ENCODE measurements at regions not wholly inside any gene's neighbourhood (a gene's known extent, or its start where the extent isn't known, plus 50 kb on each side); places are given as distances from the start of the nearest gene placed in this dataset.
A peak's percentile ranks its signal among the peaks of the same experiment; 100 is the strongest.

DNA sequence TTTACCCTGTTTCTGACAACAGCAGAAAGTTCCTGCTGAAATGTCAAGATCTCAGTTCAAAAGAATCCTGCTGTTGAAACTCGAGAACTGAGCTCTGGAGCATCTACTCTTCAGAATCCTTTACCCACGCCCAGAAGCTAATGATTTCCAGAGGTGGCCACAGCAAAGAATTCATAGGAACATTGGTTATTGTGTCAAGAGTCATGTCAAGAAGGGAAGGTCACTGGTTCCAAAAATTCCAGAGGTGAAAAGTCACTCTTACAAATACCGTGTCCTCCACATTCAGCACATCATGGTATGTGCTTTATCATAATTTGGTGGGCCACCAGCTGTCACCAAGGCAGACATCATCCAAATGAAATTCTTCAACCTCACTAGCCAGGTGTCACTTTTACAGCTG is 394.4 kb upstream of the NPVF start:
- H3K27me3 ChIP-seq, result no peaks in the 10 kb centered on the region
- intact Hi-C loops (cut with DNase I; ENCODE audit: low total_unique reads), result no loop called here

GRCh38 chr7:25624051-25624450 is 395.8 kb upstream of the NPVF start:
- intact Hi-C loops (cut with DNase I; ENCODE audit: low total_unique reads) (no loop called here), in situ Hi-C loops (cut with MboI; ENCODE audit: low sequenced_read_pairs in 4 of 4) (no loop called here)
- no peak overlapping the region for H3K27ac ChIP-seq

More for the DNA sequence above, 394.4 kb upstream of the NPVF start:
- no peak overlapping the region for H3K27ac ChIP-seq
- no peaks in the 10 kb centered on the region for H3K9me3 ChIP-seq
- H3K4me3 ChIP-seq, result no peak overlapping the region
- H3K36me3 ChIP-seq, result no peaks in the 10 kb centered on the region
- TF ChIP-seq CTCF (IDR thresholded peaks at IDR 0.05 in 4 of 5, conservative IDR thresholded peaks at IDR 0.05 in 1 of 5), result no peak
- TF ChIP-seq POLR2A (IDR thresholded peaks at IDR 0.05), result no peak
- in situ Hi-C loops (cut with MboI; ENCODE audit: low sequenced_read_pairs in 4 of 4), result no loop called here
- no peak for DNase-seq
- peaks cover 0 to 15% of the 10 kb centered on the region in 2 donors for H3K4me1 ChIP-seq
- no peak for ATAC-seq

GRCh38 chr7:25624833-25625232 is 396.5 kb upstream of the NPVF start:
- peak in 1 of 2 donors; percentile 64 for ATAC-seq
- Histone ChIP-seq H3K27ac (peak overlapping the region; percentile 26 to 65 (median 48)), H3K36me3 (no peaks in the 10 kb centered on the region), H3K4me1 (peaks cover 0 to 5% of the 10 kb centered on the region in 2 donors), H3K4me3 (no peak overlapping the region), H3K27me3 (no peaks in the 10 kb centered on the region), H3K9me3 (no peaks in the 10 kb centered on the region)
- DNase-seq, result no peak
- in situ Hi-C loops (cut with MboI; ENCODE audit: low sequenced_read_pairs in 4 of 4), result no loop called here
- intact Hi-C loops (cut with DNase I; ENCODE audit: low total_unique reads), result no loop called here
- TF ChIP-seq POLR2A (IDR thresholded peaks at IDR 0.05) (no peak), CTCF (IDR thresholded peaks at IDR 0.05 in 4 of 5, conservative IDR thresholded peaks at IDR 0.05 in 1 of 5) (no peak)

More at GRCh38 chr7:25624051-25624450, 395.8 kb upstream of the NPVF start:
- TF ChIP-seq POLR2A (IDR thresholded peaks at IDR 0.05) (no peak), CTCF (IDR thresholded peaks at IDR 0.05 in 4 of 5, conservative IDR thresholded peaks at IDR 0.05 in 1 of 5) (no peak)
- ATAC-seq (no peak), DNase-seq (no peak)
- Histone ChIP-seq H3K4me1 (peaks cover 0 to 9% of the 10 kb centered on the region in 2 donors), H3K36me3 (no peaks in the 10 kb centered on the region), H3K27me3 (no peaks in the 10 kb centered on the region), H3K4me3 (no peak overlapping the region), H3K9me3 (no peaks in the 10 kb centered on the region)

DNA sequence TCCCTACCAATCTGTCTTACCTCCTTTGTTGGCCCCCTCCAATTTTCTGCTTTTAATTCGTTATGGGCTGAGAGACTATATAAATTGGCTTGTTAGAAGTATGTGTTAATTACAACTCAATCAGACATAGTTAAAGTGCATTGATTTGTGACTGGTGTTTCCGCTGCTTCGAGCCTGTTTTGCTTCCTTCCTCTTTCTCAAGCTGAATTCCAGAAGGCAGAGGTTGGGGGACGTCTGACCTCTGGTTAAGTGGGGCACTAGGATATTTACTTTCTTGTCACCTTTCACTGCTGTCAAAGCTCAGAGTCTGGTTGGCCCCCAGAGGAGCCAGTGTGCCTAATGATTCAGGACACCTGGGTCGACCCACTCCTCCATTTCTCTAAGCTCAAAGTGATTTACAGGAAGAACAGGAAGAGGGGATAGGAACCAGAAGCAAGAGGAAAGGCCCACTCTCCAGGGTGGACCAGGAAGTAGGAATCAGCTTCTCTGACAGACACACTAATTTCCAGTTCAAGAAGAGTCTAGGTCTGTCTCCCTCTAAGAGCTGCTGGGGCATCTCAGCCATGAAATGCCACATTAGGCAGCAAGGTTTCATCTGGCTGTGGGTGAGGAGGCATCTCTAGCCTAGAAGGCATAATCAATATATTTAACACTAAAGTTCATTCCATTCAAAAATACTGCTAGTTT is 397.2 kb upstream of the NPVF start:
- Histone ChIP-seq H3K9me3 (no peaks in the 10 kb centered on the region), H3K36me3 (no peaks in the 10 kb centered on the region), H3K4me1 (peaks cover 0 to 5% of the 10 kb centered on the region in 2 donors), H3K27me3 (no peaks in the 10 kb centered on the region), H3K27ac (peak overlapping the region; percentile 26 to 65 (median 48)), H3K4me3 (no peak overlapping the region)
- no peak for ATAC-seq
- DNase-seq, result no peak
- in situ Hi-C loops (cut with MboI; ENCODE audit: low sequenced_read_pairs in 4 of 4), result no loop called here
- TF ChIP-seq CTCF (IDR thresholded peaks at IDR 0.05 in 4 of 5, conservative IDR thresholded peaks at IDR 0.05 in 1 of 5), result no peak
- no peak for TF ChIP-seq POLR2A (IDR thresholded peaks at IDR 0.05)
- intact Hi-C loops (cut with DNase I; ENCODE audit: low total_unique reads), result no loop called here

Measured in gastrocnemius medialis (tissue), 4 donors.